ENCODE measurements at regions not wholly inside any gene's neighbourhood (a gene's known extent, or its start where the extent isn't known, plus 50 kb on each side); places are given as distances from the start of the nearest gene placed in this dataset.

DNA sequence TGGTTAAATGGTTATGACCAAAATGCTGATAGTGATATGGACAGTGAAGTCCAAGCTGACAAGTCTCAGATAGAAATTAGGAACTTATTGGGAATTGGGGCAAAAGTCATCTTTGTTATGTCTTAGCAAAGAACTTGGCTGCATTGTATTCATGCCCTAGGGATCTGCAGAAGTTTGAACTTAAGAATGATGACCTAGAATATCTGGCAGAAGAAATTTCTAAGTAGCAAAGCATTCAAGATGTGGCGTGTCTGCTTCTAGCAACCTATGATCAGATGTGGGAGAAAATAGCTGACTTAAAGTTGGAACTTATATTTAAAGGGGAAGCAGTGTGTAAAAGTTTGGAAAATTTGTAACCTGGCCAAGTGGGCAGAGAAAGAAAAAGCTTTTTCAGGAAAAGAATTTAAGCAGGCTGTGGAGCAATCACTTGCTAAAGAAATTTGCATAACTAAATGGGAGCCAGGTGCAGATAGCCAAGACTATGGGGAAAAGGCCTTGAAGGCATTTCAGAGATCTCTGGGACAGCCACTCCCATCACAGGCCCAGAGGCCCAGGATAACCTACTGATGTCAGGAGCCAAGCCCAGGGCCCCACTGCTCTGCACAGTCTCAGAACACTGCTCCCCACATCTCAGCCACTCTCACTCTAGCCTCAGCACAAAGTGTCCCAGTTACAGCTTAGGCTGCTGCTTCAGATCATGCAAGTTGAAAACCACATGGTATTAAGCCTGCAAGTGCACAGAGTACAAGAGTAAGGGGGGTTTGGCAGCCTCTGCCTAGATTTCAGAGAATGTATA lies 147.8 kb upstream of the TGFBR2 start:
- TF ChIP-seq, protein P1, sequence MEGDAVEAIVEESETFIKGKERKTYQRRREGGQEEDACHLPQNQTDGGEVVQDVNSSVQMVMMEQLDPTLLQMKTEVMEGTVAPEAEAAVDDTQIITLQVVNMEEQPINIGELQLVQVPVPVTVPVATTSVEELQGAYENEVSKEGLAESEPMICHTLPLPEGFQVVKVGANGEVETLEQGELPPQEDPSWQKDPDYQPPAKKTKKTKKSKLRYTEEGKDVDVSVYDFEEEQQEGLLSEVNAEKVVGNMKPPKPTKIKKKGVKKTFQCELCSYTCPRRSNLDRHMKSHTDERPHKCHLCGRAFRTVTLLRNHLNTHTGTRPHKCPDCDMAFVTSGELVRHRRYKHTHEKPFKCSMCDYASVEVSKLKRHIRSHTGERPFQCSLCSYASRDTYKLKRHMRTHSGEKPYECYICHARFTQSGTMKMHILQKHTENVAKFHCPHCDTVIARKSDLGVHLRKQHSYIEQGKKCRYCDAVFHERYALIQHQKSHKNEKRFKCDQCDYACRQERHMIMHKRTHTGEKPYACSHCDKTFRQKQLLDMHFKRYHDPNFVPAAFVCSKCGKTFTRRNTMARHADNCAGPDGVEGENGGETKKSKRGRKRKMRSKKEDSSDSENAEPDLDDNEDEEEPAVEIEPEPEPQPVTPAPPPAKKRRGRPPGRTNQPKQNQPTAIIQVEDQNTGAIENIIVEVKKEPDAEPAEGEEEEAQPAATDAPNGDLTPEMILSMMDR (IDR thresholded peaks at IDR 0.05), result no peak
- TF ChIP-seq POLR2A (IDR thresholded peaks at IDR 0.05), result no peak
